ENCODE measurements at regions not wholly inside any gene's neighbourhood (a gene's known extent, or its start where the extent isn't known, plus 50 kb on each side); places are given as distances from the start of the nearest gene placed in this dataset.

- Histone ChIP-seq H3K4me1 (no peaks in the 10 kb centered on the region), H3K9me3 (ENCODE audit: low read depth) (no peaks in the 10 kb centered on the region), H3F3A (ENCODE audit: low read depth) (no peaks in the 10 kb centered on the region), H3K9ac (no peak overlapping the region), H3K27ac (no peak overlapping the region), H3K79me2 (ENCODE audit: low read depth) (no peaks in the 10 kb centered on the region), H3K4me2 (no peak overlapping the region), H2AFZ (replicated peaks) (no peak overlapping the region), H3K27me3 (no peaks in the 10 kb centered on the region), H3K36me3 (no peaks in the 10 kb centered on the region), H3K4me3 (no peak overlapping the region), H4K20me1 (ENCODE audit: low read depth) (no peaks in the 10 kb centered on the region)
- no peaks in the 10 kb centered on the region for H3K36me3 Mint-ChIP-seq
- H3K4me3 Mint-ChIP-seq: no peak overlapping the region
- H3K9me3 Mint-ChIP-seq: no peaks in the 10 kb centered on the region
- H3K27ac Mint-ChIP-seq: no peak overlapping the region
- TF ChIP-seq CTCF (IDR thresholded peaks at IDR 0.05): no peak
- no peak for TF ChIP-seq EZH2 (IDR thresholded peaks at IDR 0.05)
- no peak for TF ChIP-seq EZH2phosphoT487 (IDR thresholded peaks at IDR 0.05)
- no peak for DNase-seq (ENCODE audit: low spot score)
- H3K27me3 Mint-ChIP-seq (ENCODE audit: insufficient read depth, low read depth): peaks cover 5% of the 10 kb centered on the region
- no peaks in the 10 kb centered on the region for H3K4me1 Mint-ChIP-seq
These were observed 176.6 kb upstream of the GORAB start for GRCh38 chr1:170355267-170355801.

- Mint-ChIP-seq H3K36me3 (no peaks in the 10 kb centered on the region), H3K9me3 (no peaks in the 10 kb centered on the region), H3K4me3 (no peak overlapping the region), H3K4me1 (no peaks in the 10 kb centered on the region), H3K27ac (no peak overlapping the region), H3K27me3 (ENCODE audit: insufficient read depth, low read depth) (peaks cover 5% of the 10 kb centered on the region)
- no peaks in the 10 kb centered on the region for H3K27me3 ChIP-seq
- no peaks in the 10 kb centered on the region for H4K20me1 ChIP-seq (ENCODE audit: low read depth)
- no peak overlapping the region for H3K27ac ChIP-seq
- no peaks in the 10 kb centered on the region for H3K79me2 ChIP-seq (ENCODE audit: low read depth)
- no peak overlapping the region for H3K4me3 ChIP-seq
- no peaks in the 10 kb centered on the region for H3F3A ChIP-seq (ENCODE audit: low read depth)
- H3K9me3 ChIP-seq (ENCODE audit: low read depth): no peaks in the 10 kb centered on the region
- H2AFZ ChIP-seq (replicated peaks): no peak overlapping the region
- no peak overlapping the region for H3K9ac ChIP-seq
- no peak for DNase-seq (ENCODE audit: low spot score)
- no peaks in the 10 kb centered on the region for H3K36me3 ChIP-seq
- H3K4me1 ChIP-seq: no peaks in the 10 kb centered on the region
- H3K4me2 ChIP-seq: no peak overlapping the region
- TF ChIP-seq CTCF (IDR thresholded peaks at IDR 0.05) (no peak), EZH2 (IDR thresholded peaks at IDR 0.05) (no peak), EZH2phosphoT487 (IDR thresholded peaks at IDR 0.05) (no peak)
These were observed 175.4 kb upstream of the GORAB start for GRCh38 chr1:170356585-170356984.

GRCh38 chr1:170357750-170358149 lies 174.2 kb upstream of the GORAB start:
- DNase-seq (ENCODE audit: low spot score): no peak
- Histone ChIP-seq H3K79me2 (ENCODE audit: low read depth) (no peaks in the 10 kb centered on the region), H3K9me3 (ENCODE audit: low read depth) (no peaks in the 10 kb centered on the region), H3K27me3 (no peaks in the 10 kb centered on the region), H4K20me1 (ENCODE audit: low read depth) (no peaks in the 10 kb centered on the region), H3K27ac (no peak overlapping the region), H3K4me2 (no peak overlapping the region), H3K4me1 (no peaks in the 10 kb centered on the region), H3F3A (ENCODE audit: low read depth) (no peaks in the 10 kb centered on the region), H2AFZ (replicated peaks) (no peak overlapping the region), H3K4me3 (no peak overlapping the region), H3K9ac (no peak overlapping the region), H3K36me3 (no peaks in the 10 kb centered on the region)
- Mint-ChIP-seq H3K4me1 (no peaks in the 10 kb centered on the region), H3K36me3 (no peaks in the 10 kb centered on the region), H3K9me3 (no peaks in the 10 kb centered on the region), H3K27me3 (ENCODE audit: insufficient read depth, low read depth) (peaks cover 5% of the 10 kb centered on the region), H3K27ac (no peak overlapping the region), H3K4me3 (no peak overlapping the region)
- TF ChIP-seq EZH2phosphoT487 (IDR thresholded peaks at IDR 0.05) (no peak), CTCF (IDR thresholded peaks at IDR 0.05) (no peak), EZH2 (IDR thresholded peaks at IDR 0.05) (no peak)
